Osteoblast (primary cell): ENCODE measurements at regions not wholly inside any gene's neighbourhood (a gene's known extent, or its start where the extent isn't known, plus 50 kb on each side); places are given as distances from the start of the nearest gene placed in this dataset.

Source experiments
- DNase-seq: peaks from one replicate; pipeline ENCODE4 v3.0.0; 2011; ENCODE audit warnings: low spot score, mixed read lengths; ENCODE audit not compliant: insufficient read length; ENCODE audit errors: missing footprints
- H2AFZ ChIP-seq: 2 replicates; pipeline ENCODE4 v1.6.0; 2011; ENCODE audit warnings: mild to moderate bottlenecking, low read length
- H3K27ac ChIP-seq: 2 replicates; pipeline ENCODE4 v1.5.1; 2011; ENCODE audit warnings: mild to moderate bottlenecking, low read depth, low read length, moderate library complexity
- H3K27me3 ChIP-seq: 2 replicates; pipeline ENCODE4 v1.6.0; 2012; ENCODE audit warnings: mild to moderate bottlenecking, control low read depth, inconsistent platforms, low read length, moderate library complexity; ENCODE audit not compliant: insufficient read depth
- H3K36me3 ChIP-seq: 2 replicates; pipeline ENCODE4 v1.5.1; 2011; ENCODE audit warnings: mild to moderate bottlenecking, low read length, control low read depth, moderate library complexity; ENCODE audit not compliant: insufficient read depth
- H3K4me1 ChIP-seq: 2 replicates; pipeline ENCODE4 v1.5.1; 2011; ENCODE audit warnings: mild to moderate bottlenecking, low read length, control low read depth, moderate library complexity; ENCODE audit not compliant: insufficient read depth
- H3K4me2 ChIP-seq: 2 replicates; pipeline ENCODE4 v1.6.0; 2011; ENCODE audit warnings: mild to moderate bottlenecking, low read length; ENCODE audit not compliant: insufficient read depth
- H3K4me3 ChIP-seq: fragments of 200-600 bp; sonication (generic); 3 replicates; pipeline ENCODE4 v1.5.1; 2012; ENCODE audit warnings: mild to moderate bottlenecking, low read length, inconsistent platforms; ENCODE audit not compliant: insufficient read depth
- H3K79me2 ChIP-seq: 2 replicates; pipeline ENCODE4 v1.6.0; 2012; ENCODE audit warnings: mild to moderate bottlenecking, low read length, control low read depth, inconsistent platforms; ENCODE audit not compliant: insufficient read depth
- H3K9me3 ChIP-seq: 2 replicates; pipeline ENCODE4 v1.5.1; 2011; ENCODE audit warnings: low read depth, low read length, control low read depth
- H4K20me1 ChIP-seq: 2 replicates; pipeline ENCODE4 v1.6.0; 2012; ENCODE audit warnings: mild to moderate bottlenecking, low read length, control low read depth; ENCODE audit not compliant: insufficient read depth
- TF ChIP-seq, protein P1 (sequence below): IDR thresholded peaks from 2 replicates; pipeline ENCODE4 v1.5.1; 2011; ENCODE audit warnings: mild to moderate bottlenecking, low read depth, low read length, moderate library complexity; ENCODE audit errors: extremely low read depth

DNA sequence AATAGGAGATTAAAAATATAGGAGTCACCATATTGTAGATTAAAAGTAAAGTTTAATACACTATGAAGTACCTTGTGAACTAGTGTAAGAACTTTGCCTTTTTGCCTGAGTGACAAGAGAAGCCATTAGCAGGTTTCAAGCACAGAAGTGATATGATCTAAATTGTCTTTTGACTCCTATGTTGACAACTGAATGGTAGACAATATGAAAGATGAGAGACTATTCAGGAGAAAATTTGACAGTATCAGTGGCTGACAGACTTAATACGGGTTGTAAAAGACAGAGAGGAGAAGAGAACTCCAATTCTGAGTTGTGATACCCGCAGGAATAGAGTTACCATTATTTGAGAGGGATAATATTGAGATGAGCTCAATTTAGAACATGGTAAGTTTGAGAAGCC lies 1259.8 kb downstream of the PCDH7 start:
- Histone ChIP-seq H3K9me3 (no peaks in the 10 kb centered on the region), H3K79me2 (no peaks in the 10 kb centered on the region), H3K27ac (no peak overlapping the region), H2AFZ (no peak overlapping the region), H3K4me2 (no peak overlapping the region), H3K4me1 (no peaks in the 10 kb centered on the region), H3K4me3 (no peak overlapping the region), H3K27me3 (no peaks in the 10 kb centered on the region), H4K20me1 (no peaks in the 10 kb centered on the region), H3K36me3 (no peaks in the 10 kb centered on the region)
- DNase-seq = no peak
- TF ChIP-seq, protein P1, sequence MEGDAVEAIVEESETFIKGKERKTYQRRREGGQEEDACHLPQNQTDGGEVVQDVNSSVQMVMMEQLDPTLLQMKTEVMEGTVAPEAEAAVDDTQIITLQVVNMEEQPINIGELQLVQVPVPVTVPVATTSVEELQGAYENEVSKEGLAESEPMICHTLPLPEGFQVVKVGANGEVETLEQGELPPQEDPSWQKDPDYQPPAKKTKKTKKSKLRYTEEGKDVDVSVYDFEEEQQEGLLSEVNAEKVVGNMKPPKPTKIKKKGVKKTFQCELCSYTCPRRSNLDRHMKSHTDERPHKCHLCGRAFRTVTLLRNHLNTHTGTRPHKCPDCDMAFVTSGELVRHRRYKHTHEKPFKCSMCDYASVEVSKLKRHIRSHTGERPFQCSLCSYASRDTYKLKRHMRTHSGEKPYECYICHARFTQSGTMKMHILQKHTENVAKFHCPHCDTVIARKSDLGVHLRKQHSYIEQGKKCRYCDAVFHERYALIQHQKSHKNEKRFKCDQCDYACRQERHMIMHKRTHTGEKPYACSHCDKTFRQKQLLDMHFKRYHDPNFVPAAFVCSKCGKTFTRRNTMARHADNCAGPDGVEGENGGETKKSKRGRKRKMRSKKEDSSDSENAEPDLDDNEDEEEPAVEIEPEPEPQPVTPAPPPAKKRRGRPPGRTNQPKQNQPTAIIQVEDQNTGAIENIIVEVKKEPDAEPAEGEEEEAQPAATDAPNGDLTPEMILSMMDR = no peak

DNA sequence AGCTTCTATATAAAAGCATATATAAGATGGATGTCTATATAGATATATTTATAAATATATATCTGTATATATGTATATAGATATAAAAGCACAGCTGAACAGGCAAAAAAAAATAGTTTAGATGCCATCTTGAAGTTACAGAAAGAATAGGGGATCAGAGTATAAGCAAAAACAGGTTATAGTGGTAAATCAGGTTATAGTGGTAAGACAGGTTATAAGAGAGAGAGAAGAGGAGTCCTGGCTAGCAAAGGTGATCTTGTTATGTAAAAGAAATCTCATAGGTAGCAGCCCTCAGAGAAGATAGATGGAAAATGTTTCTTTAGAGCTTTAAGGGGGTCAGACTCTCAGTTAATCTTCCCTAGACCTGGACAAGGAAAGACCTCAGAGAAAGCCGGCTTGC lies 1263.1 kb downstream of the PCDH7 start:
- Histone ChIP-seq H3K9me3 (no peaks in the 10 kb centered on the region), H3K79me2 (no peaks in the 10 kb centered on the region), H3K36me3 (no peaks in the 10 kb centered on the region), H3K27ac (no peak overlapping the region), H3K4me1 (no peaks in the 10 kb centered on the region), H2AFZ (no peak overlapping the region), H3K4me3 (no peak overlapping the region), H3K27me3 (no peaks in the 10 kb centered on the region), H3K4me2 (no peak overlapping the region), H4K20me1 (no peaks in the 10 kb centered on the region)
- TF ChIP-seq, protein P1 = no peak
- DNase-seq = no peak

DNA sequence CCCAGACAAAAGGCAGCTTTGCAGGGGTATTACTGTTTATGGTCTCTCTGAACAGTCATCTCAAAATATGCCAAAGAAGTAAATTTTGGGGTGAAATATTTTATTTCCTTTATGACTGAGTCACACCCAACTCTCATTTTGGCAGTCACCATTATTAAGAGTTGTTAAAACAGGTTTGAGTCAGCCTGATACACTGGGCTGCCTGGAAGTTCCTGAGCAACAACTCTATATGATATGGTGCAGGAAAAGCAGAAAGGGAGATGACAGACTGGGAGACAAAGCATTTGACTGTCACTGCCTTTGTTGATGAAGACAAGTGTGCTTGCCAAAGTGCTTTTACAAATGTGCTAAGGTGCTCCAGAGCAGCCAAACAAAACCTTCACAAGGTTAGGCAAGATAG lies 1263.5 kb downstream of the PCDH7 start:
- DNase-seq = no peak
- TF ChIP-seq, protein P1 = no peak
- Histone ChIP-seq H3K4me3 (no peak overlapping the region), H3K36me3 (no peaks in the 10 kb centered on the region), H4K20me1 (no peaks in the 10 kb centered on the region), H3K79me2 (no peaks in the 10 kb centered on the region), H3K9me3 (no peaks in the 10 kb centered on the region), H2AFZ (no peak overlapping the region), H3K4me1 (no peaks in the 10 kb centered on the region), H3K4me2 (no peak overlapping the region), H3K27me3 (no peaks in the 10 kb centered on the region), H3K27ac (no peak overlapping the region)

DNA sequence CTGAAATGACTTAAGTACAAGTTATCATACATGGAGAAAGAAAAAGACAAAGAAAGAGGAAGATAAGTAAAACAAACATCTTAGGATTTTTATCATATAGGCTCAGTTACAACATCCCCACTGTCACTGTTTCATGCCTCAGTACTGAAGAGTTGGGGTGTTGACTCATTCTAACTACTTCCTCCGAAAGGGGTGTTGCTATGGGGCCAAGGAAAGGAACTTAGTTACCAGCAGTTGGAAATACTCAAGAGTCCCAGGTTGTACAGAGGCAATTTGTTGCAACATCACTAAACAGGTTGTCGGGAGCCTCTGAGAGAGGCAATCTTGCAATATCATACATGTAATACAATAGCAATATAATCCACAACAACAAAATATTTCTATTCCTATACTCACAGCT lies 1264.7 kb downstream of the PCDH7 start:
- Histone ChIP-seq H3K4me3 (no peak overlapping the region), H3K9me3 (no peaks in the 10 kb centered on the region), H3K36me3 (no peaks in the 10 kb centered on the region), H3K79me2 (no peaks in the 10 kb centered on the region), H3K27ac (no peak overlapping the region), H2AFZ (no peak overlapping the region), H3K4me2 (no peak overlapping the region), H3K4me1 (no peaks in the 10 kb centered on the region), H4K20me1 (no peaks in the 10 kb centered on the region), H3K27me3 (no peaks in the 10 kb centered on the region)
- TF ChIP-seq, protein P1 = no peak
- no peak for DNase-seq
